ENCODE measurements at regions not wholly inside any gene's neighbourhood (a gene's known extent, or its start where the extent isn't known, plus 50 kb on each side); places are given as distances from the start of the nearest gene placed in this dataset.

- POLR2A ChIA-PET = interaction anchor here (0.6 to 1.2 kb wide), 2 partner anchors 12 to 228 kb away, joined by 3 read pairs; no protein-coding TSS in a partner anchor
- CTCF ChIA-PET = interaction anchor here (1.3 kb wide), 1 partner anchor 18 kb away, joined by 5 read pairs; no protein-coding TSS in a partner anchor
- Mint-ChIP-seq H3K9me3 (ENCODE audit: unreplicated experiment) (peaks cover under 1% of the 10 kb centered on the region), H3K27me3 (ENCODE audit: insufficient read depth, unreplicated experiment) (no peaks in the 10 kb centered on the region), H3K4me1 (ENCODE audit: insufficient read depth, unreplicated experiment) (peaks cover 8% of the 10 kb centered on the region), H3K36me3 (ENCODE audit: insufficient read depth, unreplicated experiment) (no peaks in the 10 kb centered on the region), H3K4me3 (ENCODE audit: unreplicated experiment) (no peak overlapping the region), H3K27ac (ENCODE audit: low read depth, unreplicated experiment) (no peak overlapping the region)
- no peak for TF ChIP-seq CTCF (IDR thresholded peaks at IDR 0.05; ENCODE audit: unreplicated experiment)
- intact Hi-C loops (cut with micrococcal nuclease) = no loop called here
- DNase-seq (ENCODE audit: unreplicated experiment) = no peak
- BruUV-seq (replicated peaks) = no TSS peak
These were observed 81.1 kb upstream of the CD2AP start for GRCh38 chr6:47396401-47397069.

- peak; percentile 57 for DNase-seq (ENCODE audit: unreplicated experiment)
- Mint-ChIP-seq H3K27ac (ENCODE audit: low read depth, unreplicated experiment) (peak overlapping the region; percentile 20), H3K4me3 (ENCODE audit: unreplicated experiment) (no peak overlapping the region), H3K27me3 (ENCODE audit: insufficient read depth, unreplicated experiment) (no peaks in the 10 kb centered on the region), H3K4me1 (ENCODE audit: insufficient read depth, unreplicated experiment) (peaks cover 12% of the 10 kb centered on the region), H3K9me3 (ENCODE audit: unreplicated experiment) (no peaks in the 10 kb centered on the region), H3K36me3 (ENCODE audit: insufficient read depth, unreplicated experiment) (no peaks in the 10 kb centered on the region)
- CTCF ChIA-PET = interaction anchor here (0.5 kb wide), 1 partner anchor 486 kb away, joined by 3 read pairs; no protein-coding TSS in a partner anchor
- TF ChIP-seq CTCF (IDR thresholded peaks at IDR 0.05; ENCODE audit: unreplicated experiment) = no peak
- no TSS peak for BruUV-seq (replicated peaks)
- intact Hi-C loops (cut with micrococcal nuclease) = no loop called here
- POLR2A ChIA-PET = no interaction called here
These were observed 77.0 kb upstream of the CD2AP start for GRCh38 chr6:47400581-47400980.

GRCh38 chr6:47402081-47402480 is 75.5 kb upstream of the CD2AP start:
- BruUV-seq (replicated peaks) = no TSS peak
- ChIA-PET CTCF (interaction anchor here (3.8 kb wide), 1 partner anchor 12 kb away, joined by 38 read pairs; no protein-coding TSS in a partner anchor), POLR2A (no interaction called here)
- Mint-ChIP-seq H3K27me3 (ENCODE audit: insufficient read depth, unreplicated experiment) (no peaks in the 10 kb centered on the region), H3K9me3 (ENCODE audit: unreplicated experiment) (no peaks in the 10 kb centered on the region), H3K4me1 (ENCODE audit: insufficient read depth, unreplicated experiment) (peaks cover 12% of the 10 kb centered on the region), H3K27ac (ENCODE audit: low read depth, unreplicated experiment) (no peak overlapping the region), H3K36me3 (ENCODE audit: insufficient read depth, unreplicated experiment) (no peaks in the 10 kb centered on the region), H3K4me3 (ENCODE audit: unreplicated experiment) (no peak overlapping the region)
- no peak for TF ChIP-seq CTCF (IDR thresholded peaks at IDR 0.05; ENCODE audit: unreplicated experiment)
- DNase-seq (ENCODE audit: unreplicated experiment) = no peak
- intact Hi-C loops (cut with micrococcal nuclease) = no loop called here

- intact Hi-C loops (cut with micrococcal nuclease) = no loop called here
These were observed 74.5 kb upstream of the CD2AP start for GRCh38 chr6:47403056-47403455.

More at GRCh38 chr6:47403056-47403455, 74.5 kb upstream of the CD2AP start:
- ChIA-PET CTCF (interaction anchor here (3.8 kb wide), 1 partner anchor 11 kb away, joined by 38 read pairs; no protein-coding TSS in a partner anchor), POLR2A (interaction anchor here (0.7 kb wide), 1 partner anchor 93 kb away, joined by 3 read pairs; the partner anchor contains the start of gene TNFRSF21)
- H3K9me3 Mint-ChIP-seq (ENCODE audit: unreplicated experiment) = no peaks in the 10 kb centered on the region
- no peak for DNase-seq (ENCODE audit: unreplicated experiment)
- peaks cover 12% of the 10 kb centered on the region for H3K4me1 Mint-ChIP-seq (ENCODE audit: insufficient read depth, unreplicated experiment)
- no peak overlapping the region for H3K27ac Mint-ChIP-seq (ENCODE audit: low read depth, unreplicated experiment)
- no peaks in the 10 kb centered on the region for H3K36me3 Mint-ChIP-seq (ENCODE audit: insufficient read depth, unreplicated experiment)
- BruUV-seq (replicated peaks) = no TSS peak
- H3K4me3 Mint-ChIP-seq (ENCODE audit: unreplicated experiment) = no peak overlapping the region
- no peaks in the 10 kb centered on the region for H3K27me3 Mint-ChIP-seq (ENCODE audit: insufficient read depth, unreplicated experiment)
- TF ChIP-seq CTCF (IDR thresholded peaks at IDR 0.05; ENCODE audit: unreplicated experiment) = no peak
